Progenitor cell of endocrine pancreas (in vitro differentiated cells): ENCODE measurements at regions not wholly inside any gene's neighbourhood (a gene's known extent, or its start where the extent isn't known, plus 50 kb on each side); places are given as distances from the start of the nearest gene placed in this dataset.

Source experiments
- DNase-seq: peaks from one replicate; pipeline ENCODE4 v3.0.0; 2021; ENCODE audit warnings: low spot score; ENCODE audit not compliant: unreplicated experiment
- H3K27ac Mint-ChIP-seq: 2 replicates; pipeline ENCODE4 v1.8.0; 2021; ENCODE audit warnings: mild to moderate bottlenecking, moderate library complexity, mixed read lengths
- H3K27me3 Mint-ChIP-seq: 2 replicates; pipeline ENCODE4 v1.8.0; 2021; ENCODE audit warnings: mixed read lengths
- H3K36me3 Mint-ChIP-seq: 2 replicates; pipeline ENCODE4 v1.8.0; 2022; ENCODE audit warnings: mixed read lengths; ENCODE audit not compliant: insufficient read depth
- H3K4me1 Mint-ChIP-seq: 2 replicates; pipeline ENCODE4 v1.8.0; 2021; ENCODE audit warnings: low read depth, mixed read lengths
- H3K4me3 Mint-ChIP-seq: 2 replicates; pipeline ENCODE4 v1.8.0; 2021; ENCODE audit warnings: low read depth, mild to moderate bottlenecking, moderate library complexity, mixed read lengths
- H3K9me3 Mint-ChIP-seq: 2 replicates; pipeline ENCODE4 v1.8.0; 2021; ENCODE audit warnings: low read depth, mixed read lengths
- CTCF ChIP-seq: fragments of 200-600 bp; sonication (generic); IDR thresholded peaks from one replicate; pipeline ENCODE4 v1.5.0; 2021; ENCODE audit warnings: antibody characterized with exemption, mild to moderate bottlenecking; ENCODE audit not compliant: unreplicated experiment

GRCh38 chr4:125693228-125693627 lies 378.5 kb downstream of the FAT4 start:
- DNase-seq: no peak
- H3K9me3 Mint-ChIP-seq: peaks cover 7% of the 10 kb centered on the region
- H3K27me3 Mint-ChIP-seq: no peaks in the 10 kb centered on the region
- H3K4me1 Mint-ChIP-seq: peaks cover 7% of the 10 kb centered on the region
- no peaks in the 10 kb centered on the region for H3K36me3 Mint-ChIP-seq
- no peak overlapping the region for H3K4me3 Mint-ChIP-seq
- no peak for TF ChIP-seq CTCF
- no peak overlapping the region for H3K27ac Mint-ChIP-seq

- Mint-ChIP-seq H3K27ac (no peak overlapping the region), H3K4me1 (no peaks in the 10 kb centered on the region), H3K4me3 (no peak overlapping the region), H3K36me3 (no peaks in the 10 kb centered on the region), H3K27me3 (no peaks in the 10 kb centered on the region), H3K9me3 (peaks cover 4% of the 10 kb centered on the region)
- no peak for TF ChIP-seq CTCF
- no peak for DNase-seq
Measured at GRCh38 chr4:125702406-125702805, 387.7 kb downstream of the FAT4 start.

GRCh38 chr4:125703443-125703842 lies 388.7 kb downstream of the FAT4 start:
- DNase-seq: no peak
- no peaks in the 10 kb centered on the region for H3K4me1 Mint-ChIP-seq
- H3K27ac Mint-ChIP-seq: no peak overlapping the region
- no peak for TF ChIP-seq CTCF
- no peaks in the 10 kb centered on the region for H3K27me3 Mint-ChIP-seq
- H3K36me3 Mint-ChIP-seq: no peaks in the 10 kb centered on the region
- no peak overlapping the region for H3K4me3 Mint-ChIP-seq
- H3K9me3 Mint-ChIP-seq: no peaks in the 10 kb centered on the region

GRCh38 chr4:125704726-125705125 lies 390.0 kb downstream of the FAT4 start:
- H3K9me3 Mint-ChIP-seq: no peaks in the 10 kb centered on the region
- DNase-seq: no peak
- TF ChIP-seq CTCF: no peak

GRCh38 chr4:125705681-125706080 lies 390.9 kb downstream of the FAT4 start:
- DNase-seq: no peak
- no peak overlapping the region for H3K4me3 Mint-ChIP-seq
- H3K4me1 Mint-ChIP-seq: no peaks in the 10 kb centered on the region
- H3K36me3 Mint-ChIP-seq: no peaks in the 10 kb centered on the region
- H3K27me3 Mint-ChIP-seq: no peaks in the 10 kb centered on the region
- TF ChIP-seq CTCF: no peak
- H3K27ac Mint-ChIP-seq: no peak overlapping the region
- no peaks in the 10 kb centered on the region for H3K9me3 Mint-ChIP-seq

More at GRCh38 chr4:125704726-125705125, 390.0 kb downstream of the FAT4 start:
- Mint-ChIP-seq H3K4me1 (no peaks in the 10 kb centered on the region), H3K27me3 (no peaks in the 10 kb centered on the region), H3K4me3 (no peak overlapping the region), H3K27ac (no peak overlapping the region), H3K36me3 (no peaks in the 10 kb centered on the region)

- Mint-ChIP-seq H3K4me1 (no peaks in the 10 kb centered on the region), H3K27ac (no peak overlapping the region), H3K27me3 (no peaks in the 10 kb centered on the region), H3K9me3 (no peaks in the 10 kb centered on the region), H3K4me3 (no peak overlapping the region), H3K36me3 (no peaks in the 10 kb centered on the region)
- no peak for TF ChIP-seq CTCF
- no peak for DNase-seq
Measured at GRCh38 chr4:125707397-125707796, 392.6 kb downstream of the FAT4 start.
